GM21423 (cell line): ENCODE measurements at regions not wholly inside any gene's neighbourhood (a gene's known extent, or its start where the extent isn't known, plus 50 kb on each side); places are given as distances from the start of the nearest gene placed in this dataset.
"Not testable (repeated sequence)": the region's sequence is repeated elsewhere in the genome, so short reads cannot be mapped to it uniquely, and the experiment has no call there.

Experiments
- ATAC-seq: cut with Tn5 transposase; IDR thresholded peaks from one replicate; pipeline ENCODE4 v1.9.1; 2021; ENCODE audit warnings: mild to moderate bottlenecking, moderate library complexity; ENCODE audit not compliant: unreplicated experiment

- ATAC-seq: no peak
Observed at GRCh38 chr5:124871303-124871702, 124.9 kb upstream of the ZNF608 start.

- ATAC-seq: no peak
Observed at GRCh38 chr5:124872086-124872485, 125.6 kb upstream of the ZNF608 start.

- ATAC-seq: no peak
Observed at GRCh38 chr5:124872615-124873014, 126.2 kb upstream of the ZNF608 start.

- no peak for ATAC-seq
Observed at GRCh38 chr5:124873188-124873587, 126.7 kb upstream of the ZNF608 start.

- ATAC-seq: no peak
Observed at GRCh38 chr5:124873713-124874112, 127.3 kb upstream of the ZNF608 start.

GRCh38 chr5:124876566-124876965 is 130.1 kb upstream of the ZNF608 start:
- ATAC-seq: no peak

GRCh38 chr5:124876983-124877382 is 130.5 kb upstream of the ZNF608 start:
- no peak for ATAC-seq

- ATAC-seq: no peak
Observed at GRCh38 chr5:124877501-124878146, 131.2 kb upstream of the ZNF608 start.

- ATAC-seq: no peak
Observed at GRCh38 chr5:124878583-124879342, 132.3 kb upstream of the ZNF608 start.

- ATAC-seq: no peak
Observed at GRCh38 chr5:124880903-124881697, 134.7 kb upstream of the ZNF608 start.

- no peak for ATAC-seq
Observed at GRCh38 chr5:124883681-124884080, 137.2 kb upstream of the ZNF608 start.

GRCh38 chr5:124884114-124884513 is 137.7 kb upstream of the ZNF608 start:
- no peak for ATAC-seq

- no peak for ATAC-seq
Observed at GRCh38 chr5:124885490-124885889, 139.1 kb upstream of the ZNF608 start.

GRCh38 chr5:124887223-124887622 is 140.8 kb upstream of the ZNF608 start:
- no peak for ATAC-seq

GRCh38 chr5:124888050-124888506 is 141.6 kb upstream of the ZNF608 start:
- ATAC-seq: no peak

- ATAC-seq: no peak
Observed at GRCh38 chr5:124888622-124889485, 142.4 kb upstream of the ZNF608 start.

- ATAC-seq: no peak
Observed at GRCh38 chr5:124889486-124889825, 143.0 kb upstream of the ZNF608 start.

GRCh38 chr5:124889850-124890249 is 143.4 kb upstream of the ZNF608 start:
- ATAC-seq: no peak

- not testable (repeated sequence) for ATAC-seq
Observed at GRCh38 chr5:124890442-124890841, 144.0 kb upstream of the ZNF608 start.

- no peak for ATAC-seq
Observed at GRCh38 chr5:124891179-124891578, 144.7 kb upstream of the ZNF608 start.
